Mesothelial cell of epicardium (in vitro differentiated cells): ENCODE measurements at regions not wholly inside any gene's neighbourhood (a gene's known extent, or its start where the extent isn't known, plus 50 kb on each side); places are given as distances from the start of the nearest gene placed in this dataset.
"Not testable (repeated sequence)": the region's sequence is repeated elsewhere in the genome, so short reads cannot be mapped to it uniquely, and the experiment has no call there.

ENCODE experiments used
- DNase-seq, 2 experiments: peaks; one replicate each; pipeline ENCODE4 v3.0.0; 2021; ENCODE audit warnings: low spot score in 2 of 2; ENCODE audit not compliant: unreplicated experiment in 2 of 2
- H3K27ac Mint-ChIP-seq: 2 replicates; pipeline ENCODE4 v1.8.0; 2021; ENCODE audit warnings: mixed read lengths
- H3K27me3 Mint-ChIP-seq: 2 replicates; pipeline ENCODE4 v1.8.0; 2021; ENCODE audit warnings: low read depth, mixed read lengths
- H3K36me3 Mint-ChIP-seq: 2 replicates; pipeline ENCODE4 v1.8.0; 2021; ENCODE audit warnings: mixed read lengths
- H3K4me1 Mint-ChIP-seq: 2 replicates; pipeline ENCODE4 v1.8.0; 2021; ENCODE audit warnings: mixed read lengths
- H3K4me3 Mint-ChIP-seq: 2 replicates; pipeline ENCODE4 v1.8.0; 2021; ENCODE audit warnings: mild to moderate bottlenecking, moderate library complexity, mixed read lengths
- H3K9me3 Mint-ChIP-seq: 2 replicates; pipeline ENCODE4 v1.8.0; 2021; ENCODE audit warnings: mixed read lengths
- CTCF ChIP-seq: fragments of 200-600 bp; sonication (generic); IDR thresholded peaks from one replicate; pipeline ENCODE4 v1.5.0; 2021; ENCODE audit warnings: antibody characterized with exemption; ENCODE audit not compliant: unreplicated experiment

GRCh38 chr13:88704600-88705275 is 1033.6 kb downstream of the SLITRK5 start:
- H3K9me3 Mint-ChIP-seq, result no peaks in the 10 kb centered on the region
- no peak for TF ChIP-seq CTCF
- H3K36me3 Mint-ChIP-seq, result no peaks in the 10 kb centered on the region
- peak overlapping the region; percentile 62 for H3K4me3 Mint-ChIP-seq
- DNase-seq, result no peak
- H3K4me1 Mint-ChIP-seq, result peaks cover 30% of the 10 kb centered on the region
- peak overlapping the region; percentile 72 for H3K27ac Mint-ChIP-seq
- H3K27me3 Mint-ChIP-seq, result no peaks in the 10 kb centered on the region

DNA sequence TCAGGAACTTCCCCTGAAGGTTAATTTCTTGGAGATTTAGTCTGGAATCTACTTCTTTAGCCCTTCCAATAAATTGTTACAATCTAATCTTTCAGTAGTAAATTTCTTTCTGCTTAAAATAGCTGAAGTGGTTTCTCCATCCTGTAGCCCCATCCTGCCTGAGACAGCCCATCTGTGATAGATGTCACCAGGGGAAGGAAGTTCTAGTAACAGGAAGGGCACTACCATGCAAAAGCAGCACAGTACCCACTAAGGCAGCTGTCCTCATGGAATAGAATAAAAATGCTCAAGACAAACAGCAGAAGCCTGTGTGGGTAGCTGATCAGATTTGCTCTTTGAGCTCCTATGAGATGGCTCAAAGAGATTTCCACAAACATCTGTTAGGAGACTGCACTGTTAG is 1036.5 kb downstream of the SLITRK5 start:
- peaks cover 30% of the 10 kb centered on the region for H3K4me1 Mint-ChIP-seq
- H3K4me3 Mint-ChIP-seq, result no peak overlapping the region
- TF ChIP-seq CTCF, result no peak
- H3K36me3 Mint-ChIP-seq, result no peaks in the 10 kb centered on the region
- DNase-seq, result no peak
- H3K27me3 Mint-ChIP-seq, result no peaks in the 10 kb centered on the region
- H3K27ac Mint-ChIP-seq, result no peak overlapping the region
- no peaks in the 10 kb centered on the region for H3K9me3 Mint-ChIP-seq

DNA sequence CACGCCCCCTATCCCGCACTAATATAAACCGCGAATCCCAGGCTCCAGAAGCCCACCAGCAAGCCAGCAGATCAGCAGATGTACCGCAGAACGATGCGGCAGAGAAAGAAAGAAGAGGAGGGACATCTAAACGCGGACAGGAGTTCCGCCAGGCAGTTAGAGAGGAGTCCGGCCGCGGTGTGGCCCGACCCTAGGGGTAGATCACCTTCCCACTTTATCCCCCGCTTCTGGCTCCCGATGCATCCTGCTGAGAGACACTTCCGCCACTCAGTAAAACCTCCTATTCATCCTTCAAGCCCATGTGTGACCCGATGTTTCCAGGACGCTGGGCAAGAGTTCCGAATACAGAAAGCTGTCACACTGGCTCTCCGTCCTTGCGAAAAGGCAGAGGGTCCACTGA is 1046.8 kb downstream of the SLITRK5 start:
- Mint-ChIP-seq H3K27me3 (no peaks in the 10 kb centered on the region), H3K36me3 (no peaks in the 10 kb centered on the region), H3K4me1 (peaks cover 7% of the 10 kb centered on the region), H3K4me3 (no peak overlapping the region), H3K9me3 (peaks cover 8% of the 10 kb centered on the region), H3K27ac (no peak overlapping the region)
- DNase-seq, result no peak
- no peak for TF ChIP-seq CTCF

DNA sequence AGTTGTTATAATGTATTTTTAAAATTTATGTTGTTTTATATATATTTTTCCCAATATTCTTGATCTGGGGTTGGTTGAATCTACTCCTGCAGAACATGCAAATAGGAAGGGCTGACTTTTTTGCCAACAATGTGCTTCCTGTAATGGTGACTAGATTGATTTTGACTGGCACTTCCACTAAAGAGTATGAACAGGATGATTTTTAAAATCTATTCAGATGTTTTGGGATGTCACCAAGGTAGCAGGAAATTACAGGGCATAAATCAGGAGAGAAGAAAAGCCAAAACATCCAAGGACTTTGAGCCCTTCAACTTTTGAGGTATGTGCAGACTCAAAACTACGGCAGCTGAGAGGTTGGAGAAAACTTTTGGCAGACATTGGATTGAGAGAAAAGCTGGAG is 1047.6 kb downstream of the SLITRK5 start:
- Mint-ChIP-seq H3K36me3 (no peaks in the 10 kb centered on the region), H3K4me1 (peaks cover 7% of the 10 kb centered on the region), H3K4me3 (no peak overlapping the region), H3K27me3 (no peaks in the 10 kb centered on the region), H3K27ac (peak overlapping the region; percentile 15), H3K9me3 (peaks cover 16% of the 10 kb centered on the region)
- DNase-seq, result no peak
- no peak for TF ChIP-seq CTCF

DNA sequence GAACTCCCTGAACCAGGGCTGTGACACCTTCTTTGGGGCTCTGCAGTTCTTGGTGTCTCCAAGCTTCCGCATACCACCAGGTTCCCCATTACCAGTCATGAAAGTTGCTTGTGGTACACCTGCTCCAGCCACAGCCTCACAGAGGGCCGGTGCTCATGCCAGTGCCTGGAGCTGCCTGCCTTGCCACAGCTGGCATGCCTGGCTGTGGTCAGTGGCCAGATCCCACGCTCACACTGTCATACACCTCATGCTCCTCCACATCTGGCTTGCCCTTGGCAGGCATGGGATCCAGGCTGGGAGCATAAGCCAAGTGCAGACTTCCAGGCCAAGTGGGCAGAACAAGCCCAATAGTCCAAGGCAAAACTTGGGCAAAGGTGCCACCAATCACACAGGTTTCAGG is 1054.9 kb downstream of the SLITRK5 start:
- no peak for TF ChIP-seq CTCF
- no peak overlapping the region for H3K4me3 Mint-ChIP-seq
- H3K4me1 Mint-ChIP-seq, result no peaks in the 10 kb centered on the region
- no peak for DNase-seq
- H3K27ac Mint-ChIP-seq, result no peak overlapping the region
- H3K9me3 Mint-ChIP-seq, result peaks cover 12% of the 10 kb centered on the region
- no peaks in the 10 kb centered on the region for H3K27me3 Mint-ChIP-seq
- H3K36me3 Mint-ChIP-seq, result no peaks in the 10 kb centered on the region

GRCh38 chr13:88727236-88727635 is 1056.1 kb downstream of the SLITRK5 start:
- H3K4me3 Mint-ChIP-seq, H3K4me1 Mint-ChIP-seq, DNase-seq, H3K27ac Mint-ChIP-seq, H3K36me3 Mint-ChIP-seq, H3K27me3 Mint-ChIP-seq: not testable (repeated sequence)
- peaks cover 12% of the 10 kb centered on the region for H3K9me3 Mint-ChIP-seq
